ENCODE measurements at regions not wholly inside any gene's neighbourhood (a gene's known extent, or its start where the extent isn't known, plus 50 kb on each side); places are given as distances from the start of the nearest gene placed in this dataset.

DNA sequence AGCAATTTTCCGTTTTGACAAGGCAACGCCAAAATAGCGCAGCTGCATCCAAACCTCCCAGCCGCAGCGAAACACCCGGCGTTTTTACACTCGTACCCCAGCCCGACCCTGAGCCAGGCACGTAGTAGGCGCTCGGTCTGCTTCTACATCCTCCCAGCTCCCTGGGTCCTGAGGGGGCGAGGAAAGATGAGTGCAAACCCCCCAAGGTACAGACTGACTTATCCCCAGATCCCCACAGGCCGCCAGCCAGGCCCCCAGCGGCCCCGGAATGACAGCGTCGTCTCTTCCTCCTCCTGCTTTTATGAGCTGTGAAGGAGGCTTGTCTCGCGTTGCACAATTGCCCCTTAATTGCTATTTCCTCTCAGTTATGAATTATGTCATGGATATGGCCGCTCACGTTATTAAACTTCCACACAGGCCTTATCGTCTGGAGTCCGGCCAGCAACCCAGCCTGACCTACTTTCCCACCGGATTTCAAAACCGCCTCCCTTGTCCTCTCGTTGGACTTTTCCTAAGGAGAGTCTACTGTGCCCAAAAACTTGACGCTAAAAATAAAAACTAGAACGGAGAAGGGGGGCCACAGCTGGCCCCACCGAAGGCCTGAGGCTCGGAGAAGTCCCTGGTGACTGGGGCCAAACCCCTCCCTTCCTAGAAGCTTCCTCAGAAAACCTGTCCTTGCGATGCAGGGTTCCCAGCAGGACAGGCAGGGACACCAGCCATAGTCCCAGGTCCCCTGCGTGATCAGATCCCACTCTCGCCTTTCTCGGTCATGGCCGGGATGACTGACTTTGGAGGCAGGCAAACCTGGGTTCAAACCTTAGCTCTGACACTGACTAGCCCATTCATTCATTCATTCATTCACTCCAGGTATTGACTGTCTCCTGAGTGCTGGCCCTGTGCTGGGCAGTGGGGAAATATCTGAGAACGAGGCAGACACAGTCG lies 130.9 kb upstream of the PTPN1 start:
- peak; percentile 39 for DNase-seq (ENCODE audit: low spot score)

GRCh38 chr20:50379991-50380696 lies 130.0 kb upstream of the PTPN1 start:
- DNase-seq (ENCODE audit: low spot score), result no peak

DNA sequence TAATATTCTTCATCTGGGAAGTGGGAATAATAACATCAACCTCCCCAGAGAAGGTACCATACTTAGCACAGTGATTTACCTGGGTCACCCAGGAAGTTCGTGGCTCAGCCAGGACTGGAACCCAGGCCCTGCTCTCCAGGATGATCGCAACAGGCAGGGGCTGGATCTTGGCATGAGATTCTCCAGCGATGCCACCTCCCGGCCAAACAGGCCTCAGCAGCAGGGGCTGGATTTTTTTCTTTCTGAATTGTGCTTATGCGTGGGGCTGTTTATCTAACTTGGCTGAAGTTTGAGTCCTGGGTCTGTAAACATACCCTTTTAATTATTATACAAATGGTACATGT lies 129.5 kb upstream of the PTPN1 start:
- DNase-seq (ENCODE audit: low spot score), result no peak

GRCh38 chr20:50381075-50381732 lies 129.0 kb upstream of the PTPN1 start:
- no peak for DNase-seq (ENCODE audit: low spot score)

- DNase-seq (ENCODE audit: low spot score), result no peak
Measured at GRCh38 chr20:50381771-50382593, 128.2 kb upstream of the PTPN1 start.

GRCh38 chr20:50385733-50386640 lies 124.2 kb upstream of the PTPN1 start:
- DNase-seq (ENCODE audit: low spot score), result no peak

DNA sequence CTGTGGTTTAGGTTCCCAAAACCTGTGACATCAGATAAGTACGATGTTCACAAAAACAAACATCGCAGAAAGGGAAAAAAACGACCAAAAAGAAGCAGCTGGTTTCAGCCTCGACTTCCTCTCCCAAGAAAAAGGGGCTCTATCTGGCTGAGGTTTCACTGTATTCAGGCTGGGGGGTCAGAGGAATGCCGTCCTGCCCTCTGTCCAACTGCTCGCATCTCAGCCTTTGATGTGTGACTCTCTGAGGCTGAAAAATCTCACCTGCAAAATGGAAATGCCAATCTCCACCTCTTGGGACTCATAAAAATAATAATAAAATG lies 123.6 kb upstream of the PTPN1 start:
- DNase-seq (ENCODE audit: low spot score), result no peak

DNA sequence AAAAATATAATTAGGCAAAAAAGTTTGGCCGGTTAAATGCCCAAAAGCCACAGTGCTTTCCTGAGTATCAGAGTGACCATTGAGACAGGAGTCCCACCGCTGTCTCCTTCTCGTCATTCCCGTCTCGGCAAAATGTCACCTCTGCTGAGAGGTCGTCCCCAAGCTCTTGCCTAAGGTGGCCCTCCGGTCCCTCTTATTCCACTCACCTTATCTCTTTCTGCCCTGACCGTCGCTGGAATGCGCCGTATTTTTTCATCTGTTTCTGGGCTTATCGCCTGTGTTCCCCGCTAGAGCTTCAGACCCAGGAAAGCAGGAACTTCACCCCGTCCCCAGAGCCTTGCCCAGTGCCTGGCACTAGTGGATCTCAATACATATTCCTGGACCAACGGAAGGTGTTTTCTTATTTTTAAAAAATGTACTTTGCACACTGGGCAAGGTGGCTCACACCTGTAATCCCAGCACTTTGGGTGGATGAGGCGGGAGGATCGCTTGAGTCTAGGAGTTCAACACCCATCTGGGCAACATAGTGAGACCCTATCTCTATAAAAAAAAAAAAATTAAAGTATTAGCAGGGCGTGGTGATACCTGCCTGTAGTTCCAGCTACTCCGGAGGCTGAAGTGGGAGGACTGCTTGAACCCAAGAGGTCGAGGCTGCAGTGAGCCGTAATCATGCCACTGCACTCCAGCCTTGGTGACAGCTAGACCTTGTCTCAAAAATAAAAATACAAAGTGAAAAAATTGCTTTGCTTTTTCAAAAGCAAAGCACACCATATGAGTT lies 122.8 kb upstream of the PTPN1 start:
- no peak for DNase-seq (ENCODE audit: low spot score)

DNA sequence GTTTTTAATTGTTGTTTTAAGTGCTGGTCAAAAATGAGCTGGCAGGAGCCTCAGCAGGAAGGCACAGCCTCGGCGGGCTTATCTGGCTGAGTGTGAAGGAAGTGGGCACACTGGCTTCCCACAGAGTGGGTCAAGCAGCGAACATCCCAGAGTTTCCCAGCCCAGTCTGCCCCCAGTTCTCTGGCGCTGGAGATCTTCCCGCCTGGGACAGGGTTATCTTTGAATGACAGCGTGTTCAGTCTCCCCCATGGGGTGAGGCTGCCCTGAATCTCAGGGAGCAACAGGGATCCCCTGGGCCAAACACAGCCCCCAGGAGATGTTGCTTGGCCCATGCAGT lies 122.2 kb upstream of the PTPN1 start:
- no peak for DNase-seq (ENCODE audit: low spot score)

- DNase-seq (ENCODE audit: low spot score), result no peak
Measured at GRCh38 chr20:50388733-50389437, 121.3 kb upstream of the PTPN1 start.

DNA sequence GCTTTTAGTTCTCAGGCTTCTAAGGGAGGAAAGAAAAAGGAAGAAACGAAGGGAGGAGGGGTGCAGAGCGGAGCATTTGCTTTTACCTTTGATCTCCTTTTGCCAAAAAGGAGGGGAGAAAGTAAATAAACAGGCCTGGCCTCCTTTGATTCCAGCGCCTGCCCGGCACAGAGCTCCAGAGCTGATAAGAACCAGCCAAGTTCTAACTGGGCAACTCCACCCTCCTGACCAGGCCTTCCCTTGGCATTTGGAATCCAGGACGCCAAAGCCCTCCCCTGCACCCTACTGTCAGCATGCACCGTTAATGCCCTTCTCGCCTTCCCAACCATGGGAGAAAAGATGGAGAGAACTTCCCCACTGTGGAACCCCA lies 120.8 kb upstream of the PTPN1 start:
- DNase-seq (ENCODE audit: low spot score), result no peak

GRCh38 chr20:50389808-50390684 lies 120.1 kb upstream of the PTPN1 start:
- no peak for DNase-seq (ENCODE audit: low spot score)

- no peak for DNase-seq (ENCODE audit: low spot score)
Measured at GRCh38 chr20:50390685-50391443, 119.3 kb upstream of the PTPN1 start.

GRCh38 chr20:50391444-50392137 lies 118.6 kb upstream of the PTPN1 start:
- no peak for DNase-seq (ENCODE audit: low spot score)

DNA sequence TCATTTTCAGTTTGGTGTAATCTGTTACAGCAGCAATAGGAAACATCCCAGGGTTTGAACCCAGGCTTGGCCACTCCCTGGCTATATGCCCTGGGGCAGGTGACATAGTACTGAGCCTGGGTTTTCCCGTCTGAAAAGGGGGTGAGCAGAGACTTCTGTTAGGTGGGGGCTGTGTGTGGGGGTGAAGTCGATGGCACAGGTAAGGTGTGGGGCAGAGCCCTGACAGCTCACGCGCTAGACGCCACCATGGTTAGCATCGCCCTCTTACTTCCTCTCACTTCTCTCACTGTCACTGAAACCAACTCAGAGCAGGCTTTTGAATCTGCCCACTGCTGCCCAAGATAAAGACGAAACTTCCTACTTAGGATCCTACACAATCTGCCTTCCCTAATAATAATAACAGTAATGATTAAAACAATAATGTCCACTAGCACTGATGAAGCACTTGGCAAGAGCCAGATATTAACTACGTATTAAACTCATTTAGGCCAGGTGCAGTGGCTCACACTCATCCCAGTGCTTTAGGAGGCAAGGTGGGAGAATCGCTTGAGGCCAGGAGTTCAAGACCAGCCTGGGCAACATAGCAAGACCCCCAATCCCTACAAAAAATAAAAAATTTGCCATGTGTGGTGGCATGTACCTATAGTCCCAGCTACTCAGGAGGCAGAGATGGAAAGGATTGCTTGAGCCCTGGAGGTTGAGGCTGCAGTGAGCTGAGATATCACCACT lies 117.9 kb upstream of the PTPN1 start:
- no peak for DNase-seq (ENCODE audit: low spot score)

- DNase-seq (ENCODE audit: low spot score), result no peak
Measured at GRCh38 chr20:50393242-50393641, 116.9 kb upstream of the PTPN1 start.

Measured in cerebellar cortex (tissue), 1 donor.